ENCODE measurements at regions not wholly inside any gene's neighbourhood (a gene's known extent, or its start where the extent isn't known, plus 50 kb on each side); places are given as distances from the start of the nearest gene placed in this dataset.
"Not testable (repeated sequence)": the region's sequence is repeated elsewhere in the genome, so short reads cannot be mapped to it uniquely, and the experiment has no call there.

DNA sequence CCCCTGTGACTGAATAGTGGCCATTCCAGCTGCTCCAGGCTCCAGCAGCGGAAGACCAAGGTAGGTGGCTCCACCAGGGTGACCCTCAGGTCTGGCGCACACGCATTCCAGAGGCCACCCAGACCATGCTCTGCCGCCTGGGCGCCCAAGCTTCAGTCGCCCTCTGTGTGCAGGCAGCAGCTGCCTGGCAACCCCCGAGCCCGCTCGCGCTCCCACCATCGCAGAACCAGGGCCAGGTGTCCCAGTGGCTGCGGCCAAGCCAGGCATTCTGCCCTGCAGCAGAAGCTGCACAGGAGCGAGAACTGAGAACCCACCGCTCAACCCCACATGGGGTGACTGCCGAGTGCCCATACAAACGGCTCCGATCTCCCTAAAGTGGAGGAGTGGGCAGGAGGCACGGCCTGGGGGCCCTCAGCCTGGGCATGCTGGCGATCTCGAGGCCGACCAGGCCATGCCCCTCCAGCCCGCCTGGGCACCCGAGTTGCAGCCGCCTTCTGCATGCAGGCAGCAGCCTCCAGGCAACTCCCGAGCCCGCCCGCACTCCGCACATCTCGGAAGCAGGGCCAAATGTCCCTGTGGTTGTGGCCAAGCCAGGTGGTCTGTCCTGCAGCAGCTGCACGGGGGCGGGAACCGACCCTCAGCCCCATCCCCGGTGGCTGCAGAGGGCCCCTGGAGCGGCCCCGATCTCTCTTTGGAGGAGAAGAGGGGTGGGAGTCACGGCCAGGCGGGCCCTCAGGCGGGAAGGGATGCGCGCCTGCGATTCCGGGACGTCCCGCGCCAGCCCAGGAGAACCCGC lies 1264.1 kb downstream of the FOXD4L5 start:
- DNase-seq, ATAC-seq: not testable (repeated sequence)

DNA sequence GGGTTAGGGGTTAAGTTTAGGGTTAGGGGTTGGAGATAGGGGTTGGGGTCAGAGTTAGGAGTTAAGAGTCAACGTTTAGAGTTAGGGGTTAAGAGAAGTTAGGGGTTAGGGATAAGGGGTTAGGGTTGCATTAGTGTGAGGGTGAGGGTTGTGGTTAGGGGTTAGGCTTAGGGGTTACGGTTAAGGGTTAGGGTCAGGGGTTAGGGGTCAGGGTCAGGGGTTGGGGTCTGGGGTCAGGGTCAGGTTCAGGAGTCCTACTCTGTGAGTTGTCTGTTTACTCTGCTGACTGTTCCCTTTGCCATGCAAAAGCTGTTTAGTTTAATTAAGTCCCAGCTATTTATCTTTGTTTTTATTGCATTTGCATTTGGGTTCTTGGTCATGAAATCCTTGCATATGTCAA lies 1267.3 kb downstream of the FOXD4L5 start:
- intact Hi-C loops (cut with DNase I); ATAC-seq; DNase-seq: not testable (repeated sequence)

More for the DNA sequence above, 1264.1 kb downstream of the FOXD4L5 start:
- intact Hi-C loops (cut with DNase I) = not testable (repeated sequence)

DNA sequence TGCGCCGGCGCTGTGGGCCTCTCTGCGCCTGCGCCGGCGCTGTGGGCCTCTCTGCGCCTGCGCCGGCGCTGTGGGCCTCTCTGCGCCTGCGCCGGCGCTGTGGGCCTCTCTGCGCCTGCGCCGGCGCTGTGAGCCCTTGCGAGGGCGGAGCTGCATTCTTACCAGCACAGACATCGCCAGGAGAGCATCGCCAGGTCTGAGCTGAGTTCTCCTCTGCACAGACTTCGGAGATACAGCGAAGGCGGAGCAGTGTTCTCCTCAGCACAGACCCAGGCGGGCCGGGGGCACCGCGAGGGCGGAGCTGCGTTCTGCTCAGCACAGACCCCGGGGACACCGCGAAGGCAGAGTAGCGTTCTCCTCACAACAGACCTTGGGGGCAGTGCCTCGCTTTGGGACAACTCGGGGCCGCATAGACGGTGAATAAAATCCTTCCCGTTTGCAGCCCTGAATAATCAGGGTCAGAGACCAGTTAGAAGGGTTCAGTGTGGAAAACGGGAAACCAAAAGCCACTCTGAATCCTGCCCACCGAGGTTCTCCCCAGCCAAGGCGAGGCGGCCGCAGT lies 1268.1 kb downstream of the FOXD4L5 start:
- ATAC-seq; intact Hi-C loops (cut with DNase I): not testable (repeated sequence)
- DNase-seq = peak; percentile 58

DNA sequence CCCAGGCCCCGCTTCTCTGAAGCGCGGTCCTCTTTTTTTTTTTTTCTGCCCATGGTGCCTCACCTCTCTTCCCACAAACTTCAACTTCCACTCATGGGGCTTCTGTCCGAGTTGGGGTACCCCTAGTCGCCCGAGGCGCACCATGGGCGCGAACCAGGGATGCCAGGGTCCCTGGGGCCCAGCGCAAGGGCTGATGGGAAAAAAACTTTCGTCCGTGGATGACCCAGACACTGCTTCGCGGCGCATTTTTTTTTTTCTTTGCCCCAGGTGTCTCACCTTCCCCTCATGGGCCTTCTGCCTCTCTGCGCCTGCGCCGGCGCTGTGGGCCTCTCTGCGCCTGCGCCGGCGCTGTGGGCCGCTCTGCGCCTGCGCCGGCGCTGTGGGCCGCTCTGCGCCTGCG lies 1268.8 kb downstream of the FOXD4L5 start:
- intact Hi-C loops (cut with DNase I); ATAC-seq; DNase-seq: not testable (repeated sequence)

DNA sequence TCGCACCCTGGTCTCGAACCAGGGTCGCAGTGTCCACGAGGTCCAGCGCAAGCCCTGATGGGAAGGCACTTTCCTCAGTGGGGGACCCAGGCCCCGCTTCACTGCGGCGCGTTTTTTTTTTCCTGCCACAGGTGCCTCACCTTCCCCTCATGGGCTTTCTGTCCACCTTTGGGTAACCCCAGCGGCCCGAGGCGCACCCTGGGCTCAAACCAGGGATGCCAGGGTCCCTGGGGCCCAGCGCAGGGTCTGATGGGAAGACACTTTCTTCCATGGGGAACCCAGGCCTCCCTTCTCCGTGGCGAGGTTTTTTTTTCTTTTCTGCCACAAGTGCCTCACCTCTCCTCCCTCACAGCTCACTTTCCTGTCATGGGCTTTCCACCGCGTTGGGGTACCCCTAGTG lies 1269.9 kb downstream of the FOXD4L5 start:
- DNase-seq (no peak), ATAC-seq (no peak)
- intact Hi-C loops (cut with DNase I) = no loop called here

DNA sequence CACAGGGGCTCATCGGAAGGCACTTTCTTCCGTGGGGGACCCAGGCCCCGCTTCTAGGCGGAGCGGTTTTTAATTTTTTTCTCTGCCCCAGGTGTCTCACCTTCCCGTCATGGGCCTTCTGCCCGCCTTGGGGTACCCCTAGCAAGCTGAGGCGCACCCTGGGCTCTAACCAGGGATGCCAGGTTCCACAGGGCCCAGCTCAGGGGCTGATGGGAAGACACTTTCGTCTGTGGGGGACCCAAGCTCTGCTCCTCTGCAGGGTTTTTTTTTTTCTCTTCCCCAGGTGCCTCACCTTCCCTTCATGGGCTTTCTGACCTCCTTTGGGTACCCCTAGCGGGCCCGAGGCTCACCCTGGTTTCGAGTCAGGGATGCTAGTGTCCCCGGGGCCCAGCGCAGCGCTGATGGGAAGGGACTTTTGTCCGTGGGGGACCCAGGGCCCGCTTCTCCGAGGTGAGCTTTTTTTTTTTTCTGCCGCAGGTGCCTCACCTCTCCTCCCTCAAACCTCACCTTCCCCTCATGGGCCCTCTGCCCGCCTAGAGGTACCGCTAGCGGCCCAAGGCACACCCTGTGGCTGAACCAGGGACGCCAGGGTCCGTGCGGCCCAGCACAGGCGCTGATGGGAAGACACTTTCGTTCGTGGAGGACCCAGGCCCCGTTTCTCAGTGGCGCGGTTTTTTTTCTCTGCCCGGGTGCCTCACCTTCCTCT lies 1270.5 kb downstream of the FOXD4L5 start:
- ATAC-seq; DNase-seq; intact Hi-C loops (cut with DNase I): not testable (repeated sequence)

DNA sequence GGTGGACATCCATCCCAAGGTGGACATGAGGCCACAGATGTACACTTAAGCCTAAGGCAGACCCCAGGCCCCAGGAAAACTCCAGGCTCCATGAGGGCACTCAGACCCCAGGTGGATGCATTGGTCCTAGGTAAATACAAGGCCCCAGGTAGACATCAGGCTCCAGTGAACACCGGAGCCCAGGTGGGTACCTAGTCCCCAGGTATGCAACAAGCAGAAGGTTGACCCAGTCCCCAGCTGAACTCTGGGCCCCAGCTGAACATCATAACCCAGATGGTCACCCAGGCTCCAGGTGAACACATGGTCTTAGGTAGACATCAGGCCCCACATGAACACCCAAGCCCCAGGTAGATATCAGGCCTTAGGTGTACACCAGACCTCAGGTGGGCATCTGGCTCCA lies 1271.9 kb downstream of the FOXD4L5 start:
- not testable (repeated sequence) for DNase-seq

DNA sequence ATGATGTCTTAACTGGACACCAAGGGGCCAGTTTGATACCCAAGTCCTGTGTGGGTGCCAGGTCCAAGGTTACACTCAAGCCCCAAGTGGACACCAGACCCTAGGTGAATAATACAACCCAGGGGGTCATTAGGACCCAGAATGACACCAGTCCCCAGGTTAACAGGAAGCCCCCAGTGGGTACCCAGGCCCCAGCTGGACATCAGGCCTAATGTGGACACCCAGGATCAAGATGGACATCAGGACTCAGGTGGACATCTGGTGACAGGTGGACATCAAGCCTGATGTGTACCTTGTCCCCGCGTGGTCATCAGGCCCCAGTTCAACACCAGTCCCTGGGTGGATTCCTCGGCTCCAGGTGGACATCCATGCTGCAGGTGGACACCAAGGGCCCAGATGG lies 1273.0 kb downstream of the FOXD4L5 start:
- DNase-seq; ATAC-seq; intact Hi-C loops (cut with DNase I): not testable (repeated sequence)

More for the DNA sequence above, 1271.9 kb downstream of the FOXD4L5 start:
- intact Hi-C loops (cut with DNase I); ATAC-seq: not testable (repeated sequence)

DNA sequence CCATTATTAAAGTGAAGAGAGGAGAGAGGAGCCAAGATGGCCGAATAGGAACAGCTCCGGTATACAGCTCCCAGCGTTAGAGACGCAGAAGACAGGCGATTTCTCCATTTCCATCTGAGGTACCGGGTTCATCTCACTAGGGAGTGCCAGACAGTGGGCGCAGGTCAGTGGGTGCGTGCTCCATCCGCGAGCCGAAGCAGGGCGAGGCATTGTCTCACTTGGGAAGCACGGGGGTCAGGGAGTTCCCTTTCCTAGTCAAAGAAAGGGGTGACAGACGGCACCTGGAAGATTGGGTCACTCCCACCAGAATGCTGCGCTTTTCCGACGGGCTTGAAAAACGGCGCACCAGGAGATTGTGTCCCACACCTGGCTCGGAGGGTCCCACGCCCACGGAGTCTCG lies 1305.3 kb downstream of the FOXD4L5 start:
- ATAC-seq; DNase-seq; intact Hi-C loops (cut with DNase I): not testable (repeated sequence)
